Endothelial cell of umbilical vein (primary cell): ENCODE measurements at regions not wholly inside any gene's neighbourhood (a gene's known extent, or its start where the extent isn't known, plus 50 kb on each side); places are given as distances from the start of the nearest gene placed in this dataset.

Experiments
- BruUV-seq: library from RNA; stranded (reverse); fragments of 400-500 nt; replicated peaks from 2 replicates; lab custom pipeline; 2021; lab: Mats Ljungman, UMichigan
- CTCF ChIA-PET: fragments of 300-600, 350-600 bp; sonication (Branson Sonifier 250); formaldehyde crosslinking; loops from one replicate; lab custom pipeline; 2021; ENCODE audit warnings: antibody characterized with exemption, inconsistent platforms; lab: Charles Lee
- POLR2A ChIA-PET: fragments of 300-600, 350-600 bp; sonication (Branson Sonifier 250); formaldehyde crosslinking; loops from one replicate; lab custom pipeline; 2021; ENCODE audit warnings: antibody characterized with exemption, inconsistent platforms; lab: Charles Lee
- DNase-seq: peaks from one replicate; pipeline ENCODE4 v3.0.0-alpha.2; 2011; ENCODE audit warnings: low read depth, low spot score
- FAIRE-seq: peaks from 2 replicates; lab custom pipeline; 2011; peaks lifted over from hg19 to GRCh38; lab: Jason Lieb, UNC
- H2AFZ ChIP-seq: 2 replicates; pipeline ENCODE4 v1.6.0; 2012; ENCODE audit warnings: low read depth, low read length, control low read depth, inconsistent platforms
- H3K27ac ChIP-seq: 2 replicates; pipeline ENCODE4 v1.5.1; 2011; ENCODE audit warnings: low read depth, mild to moderate bottlenecking, control low read depth, low read length, moderate library complexity; ENCODE audit not compliant: insufficient read depth
- H3K27me3 ChIP-seq, 2 experiments: 2 replicates each; pipeline versions ENCODE4 v1.6.0 to v1.6.1; 2011; ENCODE audit warnings: low read length in 2 of 2, mixed read lengths in 1 of 2; ENCODE audit not compliant: control insufficient read depth in 2 of 2, insufficient read depth in 2 of 2
- H3K36me3 ChIP-seq, 2 experiments: 2 replicates in 1 of 2; 3 replicates in 1 of 2; pipeline ENCODE4 v1.5.1; 2011; ENCODE audit warnings: low read length in 2 of 2, mild to moderate bottlenecking in 1 of 2, moderate library complexity in 1 of 2; ENCODE audit not compliant: control insufficient read depth in 2 of 2, insufficient read depth in 2 of 2; ENCODE audit errors: extremely low read depth in 1 of 2
- H3K4me1 ChIP-seq: 3 replicates; pipeline ENCODE4 v1.5.1; 2011; ENCODE audit warnings: mild to moderate bottlenecking, low read length; ENCODE audit not compliant: control insufficient read depth, insufficient read depth; ENCODE audit errors: extremely low read depth
- H3K4me2 ChIP-seq: 2 replicates; pipeline ENCODE4 v1.6.1; 2011; ENCODE audit warnings: low read length, control low read depth, mixed read lengths; ENCODE audit not compliant: insufficient read depth
- H3K4me3 ChIP-seq, 3 experiments: fragments of 200-600 bp in 1 of 3; sonication (generic), shearing (Covaris generic) in 1 of 3; replicated peaks in 1 of 3; 2 replicates each; pipeline ENCODE4 v1.5.1; 2011 to 2016; ENCODE audit warnings: control low read depth in 3 of 3, low read length in 3 of 3, mild to moderate bottlenecking in 2 of 3, inconsistent platforms in 1 of 3, low read depth in 1 of 3, moderate library complexity in 1 of 3; ENCODE audit not compliant: insufficient read depth in 1 of 3
- H3K79me2 ChIP-seq: 2 replicates; pipeline ENCODE4 v1.6.0; 2012; ENCODE audit warnings: low read length, inconsistent platforms; ENCODE audit not compliant: control insufficient read depth, insufficient read depth
- H3K9ac ChIP-seq: replicated peaks from 2 replicates; pipeline ENCODE3; 2011; ENCODE audit warnings: low read length, control low read depth; ENCODE audit not compliant: insufficient read depth; ENCODE audit errors: extremely low read depth
- H3K9me1 ChIP-seq: replicated peaks from 3 replicates; pipeline ENCODE4 v1.6.0; 2011; ENCODE audit warnings: mild to moderate bottlenecking, low read length; ENCODE audit not compliant: control insufficient read depth, insufficient read depth; ENCODE audit errors: extremely low read depth
- H3K9me3 ChIP-seq: replicated peaks from 2 replicates; pipeline ENCODE4 v1.5.1; 2012; ENCODE audit warnings: low read length, inconsistent platforms; ENCODE audit not compliant: control insufficient read depth, insufficient read depth
- H4K20me1 ChIP-seq: replicated peaks from 2 replicates; pipeline ENCODE3; 2011; ENCODE audit warnings: mild to moderate bottlenecking, low read length; ENCODE audit not compliant: control insufficient read depth, insufficient read depth; ENCODE audit errors: extremely low read depth
- EZH2 ChIP-seq: IDR thresholded peaks from 2 replicates; pipeline ENCODE4 v1.6.1; 2012; ENCODE audit warnings: borderline replicate concordance, low read depth, mild to moderate bottlenecking, moderate library complexity, low read length, inconsistent platforms; ENCODE audit not compliant: severe bottlenecking
- FOS ChIP-seq: IDR thresholded peaks from 2 replicates; pipeline ENCODE4 v1.6.1; 2011; ENCODE audit warnings: mild to moderate bottlenecking, low read length, moderate library complexity, borderline replicate concordance; ENCODE audit not compliant: insufficient read depth
- GATA2 ChIP-seq: IDR thresholded peaks from 2 replicates; pipeline ENCODE4 v1.7.0; 2011; ENCODE audit warnings: low read depth, mild to moderate bottlenecking, moderate library complexity, mixed read lengths, low read length; ENCODE audit not compliant: insufficient read length, insufficient read depth
- JUN ChIP-seq: IDR thresholded peaks from 2 replicates; pipeline ENCODE4 v1.6.1; 2011; ENCODE audit warnings: borderline replicate concordance, low read depth; ENCODE audit not compliant: insufficient read length, insufficient read depth
- MYC ChIP-seq: IDR thresholded peaks from one replicate; pipeline ENCODE4 v1.6.1; 2011; ENCODE audit warnings: mild to moderate bottlenecking, low read depth, low read length
- POLR2A ChIP-seq: IDR thresholded peaks from 2 replicates; pipeline ENCODE4 v1.6.1; 2012; ENCODE audit warnings: low read depth, mild to moderate bottlenecking, control low read depth, low read length
- POLR2AphosphoS5 ChIP-seq: IDR thresholded peaks from 2 replicates; pipeline ENCODE4 v1.6.1; 2012; ENCODE audit warnings: low read depth, mild to moderate bottlenecking, control low read depth, low read length, moderate library complexity; ENCODE audit not compliant: insufficient read depth
- dilution Hi-C: fragments of 300-500 bp; cut with MboI; formaldehyde crosslinking; loops from one replicate; pipeline ENCODE4 v1.15.0; 2019; ENCODE audit warnings: low sequenced_read_pairs; ENCODE audit not compliant: extremely low pct_ligation_motif_present
- intact Hi-C: fragments of 100-400 bp; cut with micrococcal nuclease; formaldehyde crosslinking; loops from one replicate; pipeline ENCODE4 v1.10.0; 2022
- TF ChIP-seq, protein P1 (sequence below): IDR thresholded peaks from 2 replicates; pipeline ENCODE4 v1.6.1; 2011; ENCODE audit not compliant: insufficient read depth, insufficient read length
- TF ChIP-seq, protein P2 (sequence below), 2 donors: IDR thresholded peaks; 1 replicate in 1 of 2; 2 replicates in 1 of 2; pipeline ENCODE4 v1.5.1; 2011; ENCODE audit warnings: low read length in 2 of 2, mild to moderate bottlenecking in 2 of 2, moderate library complexity in 2 of 2, control low read depth in 1 of 2, inconsistent platforms in 1 of 2, low read depth in 1 of 2; ENCODE audit not compliant: insufficient read depth in 1 of 2; ENCODE audit errors: extremely low read depth in 1 of 2

DNA sequence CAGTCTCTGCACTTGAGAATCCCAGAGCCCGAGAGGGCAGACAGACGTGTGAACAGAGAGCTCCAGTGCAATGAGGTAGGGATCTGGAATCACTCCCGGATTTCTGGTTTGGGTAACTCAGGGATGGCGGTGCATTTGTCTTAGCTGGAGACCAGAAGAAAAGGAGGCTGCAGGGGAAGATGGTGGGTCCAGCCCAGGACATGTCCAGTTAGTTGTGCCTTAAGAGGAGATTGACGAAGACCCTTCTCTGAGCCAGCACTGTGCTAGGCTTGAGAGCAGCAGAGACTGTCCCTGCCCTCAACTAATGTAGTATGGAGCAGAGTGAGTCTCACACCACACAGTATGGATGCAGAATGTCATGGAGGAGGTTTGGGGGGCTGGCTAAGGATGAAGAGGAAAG lies 150.6 kb upstream of the COPS8 start:
- no peaks in the 10 kb centered on the region for H3K9me1 ChIP-seq
- H3K36me3 ChIP-seq = no peaks in the 10 kb centered on the region
- peaks cover 4% of the 10 kb centered on the region for H3K4me1 ChIP-seq
- H3K4me2 ChIP-seq = no peak overlapping the region
- intact Hi-C loops = no loop called here
- TF ChIP-seq POLR2AphosphoS5 (no peak), JUN (no peak), MYC (no peak), FOS (no peak), POLR2A (no peak), EZH2 (no peak), GATA2 (no peak)
- TF ChIP-seq, protein P1, sequence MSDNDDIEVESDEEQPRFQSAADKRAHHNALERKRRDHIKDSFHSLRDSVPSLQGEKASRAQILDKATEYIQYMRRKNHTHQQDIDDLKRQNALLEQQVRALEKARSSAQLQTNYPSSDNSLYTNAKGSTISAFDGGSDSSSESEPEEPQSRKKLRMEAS = no peak
- TF ChIP-seq, protein P2, sequence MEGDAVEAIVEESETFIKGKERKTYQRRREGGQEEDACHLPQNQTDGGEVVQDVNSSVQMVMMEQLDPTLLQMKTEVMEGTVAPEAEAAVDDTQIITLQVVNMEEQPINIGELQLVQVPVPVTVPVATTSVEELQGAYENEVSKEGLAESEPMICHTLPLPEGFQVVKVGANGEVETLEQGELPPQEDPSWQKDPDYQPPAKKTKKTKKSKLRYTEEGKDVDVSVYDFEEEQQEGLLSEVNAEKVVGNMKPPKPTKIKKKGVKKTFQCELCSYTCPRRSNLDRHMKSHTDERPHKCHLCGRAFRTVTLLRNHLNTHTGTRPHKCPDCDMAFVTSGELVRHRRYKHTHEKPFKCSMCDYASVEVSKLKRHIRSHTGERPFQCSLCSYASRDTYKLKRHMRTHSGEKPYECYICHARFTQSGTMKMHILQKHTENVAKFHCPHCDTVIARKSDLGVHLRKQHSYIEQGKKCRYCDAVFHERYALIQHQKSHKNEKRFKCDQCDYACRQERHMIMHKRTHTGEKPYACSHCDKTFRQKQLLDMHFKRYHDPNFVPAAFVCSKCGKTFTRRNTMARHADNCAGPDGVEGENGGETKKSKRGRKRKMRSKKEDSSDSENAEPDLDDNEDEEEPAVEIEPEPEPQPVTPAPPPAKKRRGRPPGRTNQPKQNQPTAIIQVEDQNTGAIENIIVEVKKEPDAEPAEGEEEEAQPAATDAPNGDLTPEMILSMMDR (IDR thresholded peaks at IDR 0.05; ENCODE audit: extremely low read depth in 1 of 2, insufficient read depth in 1 of 2, low read depth in 1 of 2, low read length in 2 of 2) = no peak
- no peaks in the 10 kb centered on the region for H3K27me3 ChIP-seq
- no peak overlapping the region for H2AFZ ChIP-seq
- FAIRE-seq = no peak
- no peak overlapping the region for H3K4me3 ChIP-seq
- no peaks in the 10 kb centered on the region for H3K79me2 ChIP-seq
- no peak for DNase-seq
- no peak overlapping the region for H3K27ac ChIP-seq
- ChIA-PET CTCF (interaction anchor here (1.6 kb wide), 1 partner anchor 46 kb away, joined by 3 read pairs; no protein-coding TSS in a partner anchor), POLR2A (no interaction called here)
- dilution Hi-C loops = no loop called here
- no peak overlapping the region for H3K9ac ChIP-seq
- BruUV-seq = no TSS peak
- H3K9me3 ChIP-seq = no peaks in the 10 kb centered on the region
- H4K20me1 ChIP-seq = no peaks in the 10 kb centered on the region
